ENCODE measurements at regions not wholly inside any gene's neighbourhood (a gene's known extent, or its start where the extent isn't known, plus 50 kb on each side); places are given as distances from the start of the nearest gene placed in this dataset.

DNA sequence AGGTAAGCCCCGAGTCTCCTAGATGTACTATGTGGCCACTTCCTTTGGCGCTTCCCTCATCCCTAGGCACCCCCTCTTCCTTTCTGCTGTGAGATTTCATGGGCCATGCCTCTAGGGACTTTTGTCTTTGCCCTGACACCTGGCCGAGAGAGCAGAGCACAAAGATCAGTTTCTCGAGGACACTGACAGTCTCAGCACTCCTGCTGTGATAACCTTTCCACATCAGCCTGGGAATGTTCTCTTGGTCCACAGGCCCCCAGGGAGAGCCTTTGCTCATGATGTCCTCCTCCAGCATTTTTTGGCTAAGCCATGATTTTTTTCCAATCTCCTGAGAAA, 127.0 kb upstream of the CPEB4 start:
- H3K4me3 ChIP-seq (ENCODE audit: low read length): no peak overlapping the region
- H3K79me2 ChIP-seq (ENCODE audit: low read length): no peaks in the 10 kb centered on the region
- no peak overlapping the region for H2AFZ ChIP-seq (ENCODE audit: low read length)
- H3K9ac ChIP-seq (ENCODE audit: low read length): no peak overlapping the region
- H3K4me1 ChIP-seq (ENCODE audit: low read length): no peaks in the 10 kb centered on the region
- no peaks in the 10 kb centered on the region for H3K27me3 ChIP-seq (replicated peaks; ENCODE audit: insufficient read depth, low read length)
- H3K9me2 ChIP-seq (replicated peaks; ENCODE audit: insufficient read depth, low read length): no peaks in the 10 kb centered on the region
- no peaks in the 10 kb centered on the region for H3F3A ChIP-seq (ENCODE audit: insufficient read depth, low read length)
- H3K4me2 ChIP-seq (ENCODE audit: low read depth, low read length): no peak overlapping the region
- TF ChIP-seq EZH2phosphoT487 (IDR thresholded peaks at IDR 0.05; ENCODE audit: low read length) (no peak), EZH2 (optimal IDR thresholded peaks at IDR 0.05; ENCODE audit: low read depth, low read length) (no peak)
- TF ChIP-seq, protein P1, sequence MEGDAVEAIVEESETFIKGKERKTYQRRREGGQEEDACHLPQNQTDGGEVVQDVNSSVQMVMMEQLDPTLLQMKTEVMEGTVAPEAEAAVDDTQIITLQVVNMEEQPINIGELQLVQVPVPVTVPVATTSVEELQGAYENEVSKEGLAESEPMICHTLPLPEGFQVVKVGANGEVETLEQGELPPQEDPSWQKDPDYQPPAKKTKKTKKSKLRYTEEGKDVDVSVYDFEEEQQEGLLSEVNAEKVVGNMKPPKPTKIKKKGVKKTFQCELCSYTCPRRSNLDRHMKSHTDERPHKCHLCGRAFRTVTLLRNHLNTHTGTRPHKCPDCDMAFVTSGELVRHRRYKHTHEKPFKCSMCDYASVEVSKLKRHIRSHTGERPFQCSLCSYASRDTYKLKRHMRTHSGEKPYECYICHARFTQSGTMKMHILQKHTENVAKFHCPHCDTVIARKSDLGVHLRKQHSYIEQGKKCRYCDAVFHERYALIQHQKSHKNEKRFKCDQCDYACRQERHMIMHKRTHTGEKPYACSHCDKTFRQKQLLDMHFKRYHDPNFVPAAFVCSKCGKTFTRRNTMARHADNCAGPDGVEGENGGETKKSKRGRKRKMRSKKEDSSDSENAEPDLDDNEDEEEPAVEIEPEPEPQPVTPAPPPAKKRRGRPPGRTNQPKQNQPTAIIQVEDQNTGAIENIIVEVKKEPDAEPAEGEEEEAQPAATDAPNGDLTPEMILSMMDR (IDR thresholded peaks at IDR 0.05; ENCODE audit: low read length): no peak
- no peaks in the 10 kb centered on the region for H3K36me3 ChIP-seq (replicated peaks; ENCODE audit: insufficient read depth, low read length)
- H4K20me1 ChIP-seq (ENCODE audit: insufficient read depth, low read length): no peaks in the 10 kb centered on the region
- no peak for DNase-seq
- no peak overlapping the region for H3K27ac ChIP-seq (ENCODE audit: low read length)
- no peaks in the 10 kb centered on the region for H3K9me3 ChIP-seq (replicated peaks; ENCODE audit: insufficient read depth, low read length)

DNA sequence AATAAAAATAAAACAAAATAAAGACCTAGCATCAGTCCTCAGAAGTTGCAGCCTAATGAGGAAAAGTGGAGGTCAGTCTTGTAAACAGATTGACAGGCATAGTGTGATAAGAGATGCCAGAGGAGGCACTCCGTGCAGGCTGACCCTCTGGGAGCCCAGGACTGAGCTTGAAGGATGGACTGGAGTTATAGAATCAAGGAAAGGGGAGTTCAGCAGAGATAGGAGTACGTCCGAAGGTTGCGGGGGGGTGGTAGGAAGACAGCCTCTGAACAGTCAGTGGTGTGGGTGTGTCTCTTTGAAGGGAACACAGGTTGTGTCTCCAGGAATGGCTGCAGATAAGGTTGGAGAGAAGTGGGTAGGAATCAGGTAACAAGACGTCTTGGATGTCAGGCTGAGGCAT, 126.1 kb upstream of the CPEB4 start:
- Histone ChIP-seq H3F3A (ENCODE audit: insufficient read depth, low read length) (no peaks in the 10 kb centered on the region), H3K27me3 (replicated peaks; ENCODE audit: insufficient read depth, low read length) (no peaks in the 10 kb centered on the region), H3K36me3 (replicated peaks; ENCODE audit: insufficient read depth, low read length) (no peaks in the 10 kb centered on the region), H3K79me2 (ENCODE audit: low read length) (no peaks in the 10 kb centered on the region), H4K20me1 (ENCODE audit: insufficient read depth, low read length) (no peaks in the 10 kb centered on the region), H3K27ac (ENCODE audit: low read length) (no peak overlapping the region), H3K4me1 (ENCODE audit: low read length) (no peaks in the 10 kb centered on the region), H3K9me2 (replicated peaks; ENCODE audit: insufficient read depth, low read length) (no peaks in the 10 kb centered on the region), H2AFZ (ENCODE audit: low read length) (no peak overlapping the region), H3K9me3 (replicated peaks; ENCODE audit: insufficient read depth, low read length) (no peaks in the 10 kb centered on the region), H3K4me2 (ENCODE audit: low read depth, low read length) (no peak overlapping the region), H3K9ac (ENCODE audit: low read length) (no peak overlapping the region), H3K4me3 (ENCODE audit: low read length) (no peak overlapping the region)
- DNase-seq: no peak
- TF ChIP-seq EZH2phosphoT487 (IDR thresholded peaks at IDR 0.05; ENCODE audit: low read length) (no peak), EZH2 (optimal IDR thresholded peaks at IDR 0.05; ENCODE audit: low read depth, low read length) (no peak)
- TF ChIP-seq, protein P1 (IDR thresholded peaks at IDR 0.05; ENCODE audit: low read length): no peak

DNA sequence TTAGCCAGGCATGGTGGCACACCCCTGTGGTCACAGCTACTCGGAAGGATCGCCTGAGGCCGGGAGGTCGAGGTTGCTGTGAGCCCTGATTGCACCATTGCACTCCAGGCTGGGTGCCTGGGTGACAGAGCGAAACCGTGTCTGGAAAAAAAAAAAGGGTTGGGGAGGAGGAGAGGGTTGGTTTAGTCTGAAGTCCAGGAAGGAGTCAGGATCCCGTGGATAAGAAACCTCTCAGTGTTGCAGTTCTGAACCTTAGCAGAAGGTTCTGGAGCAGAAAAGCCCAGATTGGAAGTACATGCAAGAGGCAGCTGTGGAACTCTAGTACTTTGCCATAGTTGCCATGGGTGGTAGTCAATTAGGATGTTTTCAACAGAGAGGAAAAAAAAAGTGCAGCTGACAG, 125.2 kb upstream of the CPEB4 start:
- H3F3A ChIP-seq (ENCODE audit: insufficient read depth, low read length): no peaks in the 10 kb centered on the region
- H2AFZ ChIP-seq (ENCODE audit: low read length): no peak overlapping the region
- H3K79me2 ChIP-seq (ENCODE audit: low read length): no peaks in the 10 kb centered on the region
- no peak for DNase-seq
- H4K20me1 ChIP-seq (ENCODE audit: insufficient read depth, low read length): no peaks in the 10 kb centered on the region
- H3K9me3 ChIP-seq (replicated peaks; ENCODE audit: insufficient read depth, low read length): no peaks in the 10 kb centered on the region
- no peak overlapping the region for H3K27ac ChIP-seq (ENCODE audit: low read length)
- no peaks in the 10 kb centered on the region for H3K36me3 ChIP-seq (replicated peaks; ENCODE audit: insufficient read depth, low read length)
- H3K9me2 ChIP-seq (replicated peaks; ENCODE audit: insufficient read depth, low read length): no peaks in the 10 kb centered on the region
- no peaks in the 10 kb centered on the region for H3K4me1 ChIP-seq (ENCODE audit: low read length)
- H3K9ac ChIP-seq (ENCODE audit: low read length): no peak overlapping the region
- H3K27me3 ChIP-seq (replicated peaks; ENCODE audit: insufficient read depth, low read length): no peaks in the 10 kb centered on the region
- no peak overlapping the region for H3K4me3 ChIP-seq (ENCODE audit: low read length)
- H3K4me2 ChIP-seq (ENCODE audit: low read depth, low read length): no peak overlapping the region
- TF ChIP-seq, protein P1 (IDR thresholded peaks at IDR 0.05; ENCODE audit: low read length): no peak
- TF ChIP-seq EZH2 (optimal IDR thresholded peaks at IDR 0.05; ENCODE audit: low read depth, low read length): no peak
- TF ChIP-seq EZH2phosphoT487 (IDR thresholded peaks at IDR 0.05; ENCODE audit: low read length): no peak
